PC-3 (cell line): ENCODE measurements at regions not wholly inside any gene's neighbourhood (a gene's known extent, or its start where the extent isn't known, plus 50 kb on each side); places are given as distances from the start of the nearest gene placed in this dataset.

Source experiments
- ATAC-seq: fragments of 200-7000 bp; cut with Tn5 transposase; 2 replicates; pipeline ENCODE4 v1.9.1; 2020; ENCODE audit warnings: mild to moderate bottlenecking, moderate library complexity
- BruUV-seq: library from RNA; stranded (reverse); fragments of 400-500 nt; replicated peaks from 2 replicates; lab custom pipeline; 2021; lab: Mats Ljungman, UMichigan
- CTCF ChIA-PET: fragments of 300-600 bp; sonication (Branson Sonifier 250); formaldehyde crosslinking; loops from one replicate; lab custom pipeline; 2022; ENCODE audit warnings: antibody characterized with exemption; lab: Charles Lee
- POLR2A ChIA-PET: fragments of 300-600 bp; sonication (Branson Sonifier 250); formaldehyde crosslinking; loops from one replicate; lab custom pipeline; 2022; ENCODE audit warnings: antibody characterized with exemption; ENCODE audit not compliant: unreplicated experiment; lab: Charles Lee
- DNase-seq: peaks from one replicate; pipeline ENCODE4 v3.0.0-alpha.2; 2015
- H2AFZ ChIP-seq: fragments of 300-600 bp; sonication (generic); 2 replicates; pipeline ENCODE4 v1.6.0; 2016; ENCODE audit warnings: antibody characterized with exemption, low read length
- H3F3A ChIP-seq: fragments of 300-600 bp; sonication (generic); one replicate; pipeline ENCODE4 v1.6.0; 2017; ENCODE audit warnings: antibody characterized with exemption, low read length, control low read depth, mild to moderate bottlenecking; ENCODE audit not compliant: unreplicated experiment
- H3K27ac ChIP-seq: fragments of 300-600 bp; sonication (generic); 2 replicates; pipeline ENCODE4 v1.5.1; 2016; ENCODE audit warnings: mild to moderate bottlenecking, low read length
- H3K27me3 ChIP-seq: fragments of 300-600 bp; sonication (generic); 2 replicates; pipeline ENCODE4 v1.6.1; 2016; ENCODE audit warnings: low read length, mixed read lengths
- H3K36me3 ChIP-seq: fragments of 300-600 bp; sonication (generic); 2 replicates; pipeline ENCODE4 v1.6.1; 2016; ENCODE audit warnings: low read depth, mixed run types, low read length, mixed read lengths
- H3K4me1 ChIP-seq: fragments of 300-600 bp; sonication (generic); 2 replicates; pipeline ENCODE4 v1.5.1; 2016; ENCODE audit warnings: low read length; ENCODE audit not compliant: insufficient read depth
- H3K4me2 ChIP-seq: fragments of 300-600 bp; sonication (generic); 2 replicates; pipeline ENCODE4 v1.6.0; 2016; ENCODE audit warnings: low read length
- H3K4me3 ChIP-seq: fragments of 300-600 bp; sonication (generic); 2 replicates; pipeline ENCODE4 v1.5.1; 2016; ENCODE audit warnings: mild to moderate bottlenecking, low read length, mixed read lengths
- H3K79me2 ChIP-seq: fragments of 300-600 bp; sonication (generic); 2 replicates; pipeline ENCODE4 v1.6.1; 2017; ENCODE audit warnings: low read length, mixed read lengths
- H3K9ac ChIP-seq: fragments of 300-600 bp; sonication (generic); 2 replicates; pipeline ENCODE4 v1.6.0; 2016; ENCODE audit warnings: mild to moderate bottlenecking, low read length
- H3K9me2 ChIP-seq: fragments of 300-600 bp; sonication (generic); replicated peaks from 2 replicates; pipeline ENCODE4 v1.6.1; 2016; ENCODE audit warnings: mixed run types, low read length, mixed read lengths
- H3K9me3 ChIP-seq: fragments of 300-600 bp; sonication (generic); 2 replicates; pipeline ENCODE4 v1.6.1; 2016; ENCODE audit warnings: low read length, mixed read lengths
- H4K20me1 ChIP-seq: fragments of 300-600 bp; sonication (generic); 2 replicates; pipeline ENCODE4 v1.6.1; 2016; ENCODE audit warnings: low read length, mixed read lengths
- CTCF ChIP-seq: fragments of 300-600 bp; sonication (generic); conservative IDR thresholded peaks from 2 replicates; pipeline ENCODE4 v1.5.1; 2017; ENCODE audit warnings: antibody characterized with exemption, low read depth, mild to moderate bottlenecking, low read length
- EZH2 ChIP-seq: fragments of 300-600 bp; sonication (generic); IDR thresholded peaks from one replicate; pipeline ENCODE4 v1.6.1; 2017; ENCODE audit warnings: antibody characterized with exemption, mild to moderate bottlenecking, low read length; ENCODE audit not compliant: unreplicated experiment
- EZH2phosphoT487 ChIP-seq: fragments of 300-600 bp; sonication (generic); IDR thresholded peaks from 2 replicates; pipeline ENCODE4 v1.6.1; 2018; ENCODE audit warnings: mild to moderate bottlenecking, antibody characterized with exemption, low read length, borderline replicate concordance
- intact Hi-C: fragments of 100-400 bp; cut with micrococcal nuclease; formaldehyde crosslinking; loops from 2 replicates; pipeline ENCODE4 v1.9.0; 2023

- ATAC-seq (no peak), DNase-seq (no peak)
- Histone ChIP-seq H3K79me2 (no peaks in the 10 kb centered on the region), H3K9me3 (no peaks in the 10 kb centered on the region), H3K27me3 (peaks cover 3% of the 10 kb centered on the region; the same call in 1 of the 2 replicates), H3K4me1 (no peaks in the 10 kb centered on the region), H3K4me2 (no peak overlapping the region), H3F3A (no peaks in the 10 kb centered on the region), H2AFZ (no peak overlapping the region), H4K20me1 (no peaks in the 10 kb centered on the region), H3K36me3 (no peaks in the 10 kb centered on the region), H3K9ac (no peak overlapping the region), H3K27ac (no peak overlapping the region), H3K9me2 (no peaks in the 10 kb centered on the region), H3K4me3 (no peak overlapping the region)
- intact Hi-C loops, result no loop called here
- TF ChIP-seq CTCF (no peak), EZH2phosphoT487 (no peak), EZH2 (no peak)
- ChIA-PET POLR2A (no interaction called here), CTCF (no interaction called here)
- no TSS peak for BruUV-seq
These were observed 127.6 kb upstream of the VGLL2 start for GRCh38 chr6:117137711-117138110.

DNA sequence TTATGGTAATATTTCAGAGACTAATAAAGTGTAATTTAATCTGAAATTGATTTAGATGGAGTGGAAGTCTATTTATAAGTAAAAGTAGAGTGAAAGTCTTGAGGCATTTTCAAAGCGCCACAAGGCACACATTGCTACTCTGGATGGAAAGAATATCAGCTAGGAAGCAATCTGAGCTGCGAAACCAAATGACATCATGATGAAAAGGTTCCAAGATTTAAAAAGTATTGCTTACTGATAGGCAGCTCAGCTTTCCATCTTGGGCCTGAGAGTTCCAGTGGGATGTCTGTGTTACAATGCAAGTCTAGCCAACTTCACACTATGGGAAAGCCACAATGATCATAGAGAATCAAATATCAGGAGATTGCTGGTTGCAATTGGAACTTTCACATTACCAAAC lies 126.9 kb upstream of the VGLL2 start:
- CTCF ChIA-PET, result no interaction called here
- Histone ChIP-seq H3K79me2 (no peaks in the 10 kb centered on the region), H3F3A (no peaks in the 10 kb centered on the region), H3K36me3 (no peaks in the 10 kb centered on the region), H3K4me1 (no peaks in the 10 kb centered on the region), H3K4me2 (no peak overlapping the region), H4K20me1 (no peaks in the 10 kb centered on the region), H3K27me3 (peaks cover 3% of the 10 kb centered on the region; the same call in 1 of the 2 replicates), H3K4me3 (no peak overlapping the region), H3K27ac (no peak overlapping the region), H2AFZ (no peak overlapping the region), H3K9me2 (no peaks in the 10 kb centered on the region), H3K9ac (no peak overlapping the region), H3K9me3 (no peaks in the 10 kb centered on the region)
- POLR2A ChIA-PET, result no interaction called here
- TF ChIP-seq CTCF (no peak), EZH2phosphoT487 (no peak), EZH2 (no peak)
- no TSS peak for BruUV-seq
- DNase-seq (no peak), ATAC-seq (no peak)
- intact Hi-C loops, result no loop called here

- Histone ChIP-seq H3K9ac (no peak overlapping the region), H3K4me3 (no peak overlapping the region), H2AFZ (no peak overlapping the region), H3K79me2 (no peaks in the 10 kb centered on the region), H3K9me2 (no peaks in the 10 kb centered on the region), H3K4me1 (no peaks in the 10 kb centered on the region), H3K27me3 (peaks cover 3% of the 10 kb centered on the region; the same call in 1 of the 2 replicates), H3K4me2 (no peak overlapping the region), H3K27ac (no peak overlapping the region), H4K20me1 (no peaks in the 10 kb centered on the region), H3K36me3 (no peaks in the 10 kb centered on the region), H3K9me3 (no peaks in the 10 kb centered on the region), H3F3A (no peaks in the 10 kb centered on the region)
- intact Hi-C loops, result no loop called here
- DNase-seq (no peak), ATAC-seq (no peak)
- CTCF ChIA-PET, result no interaction called here
- POLR2A ChIA-PET, result no interaction called here
- TF ChIP-seq CTCF, result no peak
- no TSS peak for BruUV-seq
These were observed 126.4 kb upstream of the VGLL2 start for GRCh38 chr6:117138920-117139319.
